Gastrocnemius medialis (tissue), 4 donors: ENCODE measurements at regions not wholly inside any gene's neighbourhood (a gene's known extent, or its start where the extent isn't known, plus 50 kb on each side); places are given as distances from the start of the nearest gene placed in this dataset.

Experiments used
- POLR2A ChIP-seq, 2 donors: fragments of 450-650 bp; IDR thresholded peaks; one replicate each; pipeline ENCODE4 v1.6.1; 2017; ENCODE audit warnings: antibody characterized with exemption in 2 of 2, mild to moderate bottlenecking in 2 of 2, moderate library complexity in 2 of 2
- TF ChIP-seq, protein P1 (sequence below), 5 experiments: fragments of 450-650 bp in 3 of 5; fragments of 200-600 bp in 2 of 5; sonication (generic) in 2 of 5; IDR thresholded peaks in 4 of 5; conservative IDR thresholded peaks in 1 of 5; 1 replicate in 4 of 5; 2 replicates in 1 of 5; pipeline ENCODE4 v1.5.1; 2016 to 2019; ENCODE audit warnings: antibody characterized with exemption in 5 of 5, mild to moderate bottlenecking in 3 of 5, moderate library complexity in 3 of 5

GRCh38 chr11:25953006-25953405 is 378.9 kb upstream of the ANO3 start:
- TF ChIP-seq, protein P1, sequence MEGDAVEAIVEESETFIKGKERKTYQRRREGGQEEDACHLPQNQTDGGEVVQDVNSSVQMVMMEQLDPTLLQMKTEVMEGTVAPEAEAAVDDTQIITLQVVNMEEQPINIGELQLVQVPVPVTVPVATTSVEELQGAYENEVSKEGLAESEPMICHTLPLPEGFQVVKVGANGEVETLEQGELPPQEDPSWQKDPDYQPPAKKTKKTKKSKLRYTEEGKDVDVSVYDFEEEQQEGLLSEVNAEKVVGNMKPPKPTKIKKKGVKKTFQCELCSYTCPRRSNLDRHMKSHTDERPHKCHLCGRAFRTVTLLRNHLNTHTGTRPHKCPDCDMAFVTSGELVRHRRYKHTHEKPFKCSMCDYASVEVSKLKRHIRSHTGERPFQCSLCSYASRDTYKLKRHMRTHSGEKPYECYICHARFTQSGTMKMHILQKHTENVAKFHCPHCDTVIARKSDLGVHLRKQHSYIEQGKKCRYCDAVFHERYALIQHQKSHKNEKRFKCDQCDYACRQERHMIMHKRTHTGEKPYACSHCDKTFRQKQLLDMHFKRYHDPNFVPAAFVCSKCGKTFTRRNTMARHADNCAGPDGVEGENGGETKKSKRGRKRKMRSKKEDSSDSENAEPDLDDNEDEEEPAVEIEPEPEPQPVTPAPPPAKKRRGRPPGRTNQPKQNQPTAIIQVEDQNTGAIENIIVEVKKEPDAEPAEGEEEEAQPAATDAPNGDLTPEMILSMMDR (IDR thresholded peaks at IDR 0.05 in 4 of 5, conservative IDR thresholded peaks at IDR 0.05 in 1 of 5), result no peak
- TF ChIP-seq POLR2A (IDR thresholded peaks at IDR 0.05), result no peak
